MCF 10A (cell line): ENCODE measurements at regions not wholly inside any gene's neighbourhood (a gene's known extent, or its start where the extent isn't known, plus 50 kb on each side); places are given as distances from the start of the nearest gene placed in this dataset.

ENCODE experiments used
- BruUV-seq: library from RNA; stranded (reverse); fragments of 400-500 nt; replicated peaks from 2 replicates; lab custom pipeline; 2021; lab: Mats Ljungman, UMichigan
- CTCF ChIA-PET: fragments of 300-600 bp; sonication (Branson Sonifier 250); formaldehyde crosslinking; extraction: SDS; loops from one replicate; lab custom pipeline; 2021; ENCODE audit warnings: antibody characterized with exemption, inconsistent platforms; lab: Yijun Ruan, JAX
- POLR2A ChIA-PET: fragments of 300-600, 350-650 bp; sonication (Branson Sonifier 250); formaldehyde crosslinking; extraction: SDS; loops from one replicate; lab custom pipeline; 2020; ENCODE audit warnings: antibody characterized with exemption, inconsistent platforms; lab: Yijun Ruan, JAX
- DNase-seq: peaks from one replicate; pipeline ENCODE4 v3.0.0-alpha.2; 2018; ENCODE audit not compliant: unreplicated experiment
- H3K27ac Mint-ChIP-seq: one replicate; pipeline ENCODE4 v1.8.0; 2022; ENCODE audit warnings: mild to moderate bottlenecking, low read depth, mixed read lengths; ENCODE audit not compliant: unreplicated experiment
- H3K27me3 Mint-ChIP-seq: one replicate; pipeline ENCODE4 v1.8.0; 2022; ENCODE audit warnings: mixed read lengths; ENCODE audit not compliant: insufficient read depth, unreplicated experiment
- H3K36me3 Mint-ChIP-seq: one replicate; pipeline ENCODE4 v1.8.0; 2022; ENCODE audit warnings: mild to moderate bottlenecking, moderate library complexity, mixed read lengths; ENCODE audit not compliant: insufficient read depth, unreplicated experiment
- H3K4me1 Mint-ChIP-seq: one replicate; pipeline ENCODE4 v1.8.0; 2022; ENCODE audit warnings: mixed read lengths; ENCODE audit not compliant: insufficient read depth, unreplicated experiment
- H3K4me3 Mint-ChIP-seq: one replicate; pipeline ENCODE4 v1.8.0; 2022; ENCODE audit warnings: mild to moderate bottlenecking, moderate library complexity, mixed read lengths; ENCODE audit not compliant: unreplicated experiment
- H3K9me3 Mint-ChIP-seq: one replicate; pipeline ENCODE4 v1.8.0; 2022; ENCODE audit warnings: mixed read lengths; ENCODE audit not compliant: unreplicated experiment
- CTCF ChIP-seq: fragments of 200-600 bp; IDR thresholded peaks from one replicate; pipeline ENCODE4 v1.8.0; 2022; ENCODE audit warnings: antibody characterized with exemption, mild to moderate bottlenecking; ENCODE audit not compliant: unreplicated experiment
- intact Hi-C: fragments of 100-400 bp; cut with micrococcal nuclease; formaldehyde crosslinking; loops from 2 replicates; pipeline ENCODE4 v1.14.1; 2022

- TF ChIP-seq CTCF, result no peak
- H3K27ac Mint-ChIP-seq, result no peak overlapping the region
- H3K4me1 Mint-ChIP-seq, result no peaks in the 10 kb centered on the region
- CTCF ChIA-PET, result no interaction called here
- H3K36me3 Mint-ChIP-seq, result no peaks in the 10 kb centered on the region
- no TSS peak for BruUV-seq
- DNase-seq, result no peak
- H3K4me3 Mint-ChIP-seq, result no peak overlapping the region
- H3K9me3 Mint-ChIP-seq, result no peaks in the 10 kb centered on the region
- POLR2A ChIA-PET, result interaction anchor here (0.6 kb wide), 1 partner anchor 19 kb away, joined by 3 read pairs; no protein-coding TSS in a partner anchor
- intact Hi-C loops, result no loop called here
- peaks cover 100% of the 10 kb centered on the region for H3K27me3 Mint-ChIP-seq
These were observed 569.8 kb upstream of the ZFHX3 start for GRCh38 chr16:73617738-73618137.

GRCh38 chr16:73616770-73617169, 568.8 kb upstream of the ZFHX3 start:
- intact Hi-C loops, result no loop called here
- Mint-ChIP-seq H3K4me1 (no peaks in the 10 kb centered on the region), H3K36me3 (no peaks in the 10 kb centered on the region), H3K4me3 (no peak overlapping the region), H3K9me3 (no peaks in the 10 kb centered on the region), H3K27me3 (peaks cover 100% of the 10 kb centered on the region), H3K27ac (no peak overlapping the region)
- no peak for DNase-seq
- ChIA-PET CTCF (interaction anchor here (0.6 to 1.2 kb wide), 5 partner anchors 79 to 639 kb away, joined by 3 to 4 read pairs (median 4); no protein-coding TSS in a partner anchor), POLR2A (no interaction called here)
- TF ChIP-seq CTCF, result no peak
- no TSS peak for BruUV-seq

GRCh38 chr16:73616166-73616753, 568.3 kb upstream of the ZFHX3 start:
- H3K27ac Mint-ChIP-seq, result no peak overlapping the region
- no peaks in the 10 kb centered on the region for H3K9me3 Mint-ChIP-seq
- no peak for TF ChIP-seq CTCF
- CTCF ChIA-PET, result interaction anchor here (0.6 to 1.2 kb wide), 4 partner anchors 80 to 333 kb away, joined by 3 to 4 read pairs (median 4); no protein-coding TSS in a partner anchor
- no peak overlapping the region for H3K4me3 Mint-ChIP-seq
- POLR2A ChIA-PET, result no interaction called here
- intact Hi-C loops, result no loop called here
- no TSS peak for BruUV-seq
- no peaks in the 10 kb centered on the region for H3K4me1 Mint-ChIP-seq
- H3K27me3 Mint-ChIP-seq, result peaks cover 100% of the 10 kb centered on the region
- DNase-seq, result peak; percentile 7
- no peaks in the 10 kb centered on the region for H3K36me3 Mint-ChIP-seq

GRCh38 chr16:73615071-73615940, 567.4 kb upstream of the ZFHX3 start:
- ChIA-PET CTCF (interaction anchor here (0.6 to 0.8 kb wide), 3 partner anchors 193 to 360 kb away, joined by 3 to 6 read pairs (median 3); no protein-coding TSS in a partner anchor), POLR2A (no interaction called here)
- Mint-ChIP-seq H3K36me3 (no peaks in the 10 kb centered on the region), H3K27ac (no peak overlapping the region), H3K27me3 (peaks cover 100% of the 10 kb centered on the region), H3K9me3 (no peaks in the 10 kb centered on the region), H3K4me1 (no peaks in the 10 kb centered on the region), H3K4me3 (no peak overlapping the region)
- no peak for TF ChIP-seq CTCF
- DNase-seq, result no peak
- intact Hi-C loops, result no loop called here
- no TSS peak for BruUV-seq
